Right renal pelvis (tissue), 4 donors: ENCODE measurements at regions not wholly inside any gene's neighbourhood (a gene's known extent, or its start where the extent isn't known, plus 50 kb on each side); places are given as distances from the start of the nearest gene placed in this dataset.
"Not testable (repeated sequence)": the region's sequence is repeated elsewhere in the genome, so short reads cannot be mapped to it uniquely, and the experiment has no call there.

Experiments used
- DNase-seq, 4 donors: peaks; one replicate each; pipeline ENCODE4 v3.0.0-alpha.2; 2013; ENCODE audit warnings: low read depth in 4 of 4, low spot score in 3 of 4, missing footprints in 1 of 4

- no peak for DNase-seq
These were observed 659.9 kb downstream of the UQCRFS1 start for GRCh38 chr19:28553005-28553404.

GRCh38 chr19:28549680-28550277, 663.2 kb downstream of the UQCRFS1 start:
- no peak for DNase-seq

DNA sequence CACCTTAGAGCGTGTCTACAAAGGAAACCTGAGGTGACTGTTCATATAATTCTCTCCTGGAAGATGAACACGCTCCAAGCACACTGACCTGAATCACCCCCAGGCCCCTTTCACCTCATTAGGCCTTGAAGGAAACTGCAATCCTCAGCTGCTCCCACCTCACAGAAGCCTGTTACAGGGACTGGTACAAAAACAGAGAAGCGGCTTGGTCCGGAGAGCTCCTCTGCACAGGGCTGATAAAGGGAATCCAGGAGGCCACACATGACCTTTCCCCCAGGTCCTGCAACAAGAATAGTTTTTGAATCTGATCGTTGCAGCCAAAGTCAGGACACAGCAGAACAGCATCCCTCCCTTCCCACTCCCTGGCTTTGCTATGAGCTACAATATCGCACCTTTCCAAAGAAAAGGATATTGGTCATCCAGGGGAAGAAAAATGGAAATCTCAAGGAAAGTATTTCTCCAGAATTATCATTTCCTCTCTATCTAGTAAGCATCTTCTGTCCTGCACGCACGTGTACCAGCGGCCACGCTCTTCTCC, 666.7 kb downstream of the UQCRFS1 start:
- DNase-seq = no peak

DNA sequence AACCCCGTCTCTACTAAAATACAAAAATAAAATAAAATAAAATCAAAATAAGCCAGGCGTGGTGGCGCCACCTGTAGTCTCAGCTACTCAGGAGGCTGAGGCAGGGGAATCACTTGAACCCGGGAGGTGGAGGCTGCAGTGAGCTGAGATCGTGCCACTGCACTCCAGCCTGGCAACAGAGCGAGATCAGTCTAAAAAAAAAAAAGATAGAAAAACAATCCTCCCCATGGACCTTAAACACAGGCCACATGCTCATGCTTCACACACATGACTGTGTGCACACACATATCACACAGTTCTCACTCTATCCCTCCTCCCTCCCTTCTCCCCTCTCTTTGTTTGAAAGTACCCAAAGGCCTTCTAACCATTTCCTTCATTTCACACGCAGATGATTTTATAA, 667.6 kb downstream of the UQCRFS1 start:
- DNase-seq = not testable (repeated sequence)

GRCh38 chr19:28544451-28545261, 668.3 kb downstream of the UQCRFS1 start:
- no peak for DNase-seq

DNA sequence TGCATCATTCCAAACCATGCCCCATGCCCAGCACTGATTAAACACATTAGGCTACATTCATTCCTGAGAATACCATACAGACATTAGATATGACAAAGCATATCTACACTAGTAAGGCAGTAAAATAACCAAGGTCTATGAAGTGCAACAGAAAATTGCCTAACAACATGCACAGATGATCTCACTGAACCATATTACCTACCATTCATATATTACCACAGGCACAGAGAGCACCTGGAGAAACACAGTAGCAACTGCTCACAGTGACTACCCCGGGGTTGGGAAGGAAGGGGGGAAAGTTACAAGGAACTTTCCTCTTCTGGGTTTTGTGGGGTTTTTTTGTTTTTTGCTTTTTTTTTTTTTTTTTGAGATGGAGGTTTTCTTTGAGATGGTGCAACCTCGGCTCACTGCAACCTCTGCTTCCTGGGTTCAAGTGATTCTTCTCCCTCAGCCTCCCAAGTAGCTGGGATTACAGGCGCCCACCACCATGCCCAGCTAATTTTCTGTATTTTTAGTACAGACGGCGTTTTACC, 669.6 kb downstream of the UQCRFS1 start:
- no peak for DNase-seq

DNA sequence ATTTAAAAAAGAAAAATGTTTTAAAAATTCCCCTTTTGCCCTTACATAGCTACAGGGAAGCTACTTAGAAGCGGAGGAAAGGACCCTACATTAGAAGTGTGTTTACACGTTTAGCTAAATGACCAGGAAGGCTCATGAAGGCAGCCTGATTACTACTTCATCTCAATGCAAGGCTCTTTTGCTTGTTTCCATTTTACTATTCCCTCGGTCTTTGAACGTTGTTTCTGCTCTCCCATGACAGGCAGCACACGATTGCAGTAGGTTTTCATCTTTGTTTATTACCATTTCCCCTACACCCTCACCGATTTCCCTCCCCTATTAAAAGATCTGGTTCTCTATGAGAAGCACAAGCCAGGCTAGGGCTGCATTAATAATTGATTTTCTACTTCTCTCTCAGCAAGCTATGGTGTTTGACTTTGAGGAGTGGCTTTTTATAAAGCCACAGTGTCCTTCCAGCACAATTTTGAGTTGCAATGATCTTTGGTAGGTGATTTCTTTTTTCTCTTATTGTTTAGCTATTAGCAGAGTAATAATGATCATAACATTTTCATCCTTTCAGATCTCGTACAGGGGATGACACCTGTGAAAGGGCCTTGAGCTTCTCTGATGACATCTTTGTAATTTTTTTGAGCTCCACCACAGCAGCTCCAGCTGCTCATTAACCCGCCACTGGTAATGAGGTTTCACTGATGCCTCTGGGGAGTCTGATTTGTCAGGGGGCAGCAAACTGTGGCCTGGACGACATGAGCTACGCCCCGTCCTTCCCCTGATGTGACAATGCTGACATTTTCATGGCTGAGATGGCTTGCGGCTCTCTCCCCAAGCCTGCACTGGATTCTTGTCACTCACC, 670.3 kb downstream of the UQCRFS1 start:
- DNase-seq = no peak

GRCh38 chr19:28541602-28542393, 671.2 kb downstream of the UQCRFS1 start:
- DNase-seq = no peak

DNA sequence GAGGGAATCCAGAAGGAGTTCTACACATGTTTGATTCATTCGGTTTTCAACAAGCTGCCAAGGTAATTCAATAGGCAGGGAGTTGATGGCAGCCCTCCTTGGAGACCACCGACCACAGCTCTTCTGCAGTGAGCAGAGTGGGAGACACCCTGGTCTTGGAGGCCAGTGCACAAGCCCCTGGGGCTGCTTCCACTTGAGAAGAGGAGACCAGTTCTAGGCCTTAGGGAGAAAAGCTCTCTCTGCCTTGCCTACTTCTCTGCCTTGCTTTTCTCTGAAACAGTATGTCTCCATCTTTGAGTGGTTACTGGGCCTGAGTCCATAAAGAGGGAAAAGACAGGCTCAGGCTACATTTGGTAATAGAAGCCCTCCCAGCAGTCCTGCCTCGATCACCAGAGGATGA, 671.9 kb downstream of the UQCRFS1 start:
- no peak for DNase-seq

- DNase-seq = not testable (repeated sequence)
These were observed 672.6 kb downstream of the UQCRFS1 start for GRCh38 chr19:28540385-28540784.

DNA sequence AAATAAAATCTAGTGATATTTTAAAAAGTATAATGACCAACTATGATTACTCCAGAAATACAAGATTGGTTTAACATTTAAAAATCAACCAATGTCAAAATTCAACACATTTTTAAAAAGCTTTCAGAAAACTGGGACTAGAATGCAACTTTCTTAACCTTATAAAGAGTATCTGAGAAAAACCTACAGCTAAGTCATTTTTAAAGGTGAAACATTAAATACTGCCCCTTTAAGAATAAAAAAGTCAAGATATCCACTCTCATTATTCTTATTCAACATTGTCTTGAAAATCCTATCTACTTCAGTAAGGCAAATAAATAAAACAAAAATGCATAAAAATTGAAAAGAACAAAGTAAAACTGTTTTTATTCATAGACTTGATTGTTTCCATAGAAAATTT, 673.2 kb downstream of the UQCRFS1 start:
- DNase-seq = no peak

DNA sequence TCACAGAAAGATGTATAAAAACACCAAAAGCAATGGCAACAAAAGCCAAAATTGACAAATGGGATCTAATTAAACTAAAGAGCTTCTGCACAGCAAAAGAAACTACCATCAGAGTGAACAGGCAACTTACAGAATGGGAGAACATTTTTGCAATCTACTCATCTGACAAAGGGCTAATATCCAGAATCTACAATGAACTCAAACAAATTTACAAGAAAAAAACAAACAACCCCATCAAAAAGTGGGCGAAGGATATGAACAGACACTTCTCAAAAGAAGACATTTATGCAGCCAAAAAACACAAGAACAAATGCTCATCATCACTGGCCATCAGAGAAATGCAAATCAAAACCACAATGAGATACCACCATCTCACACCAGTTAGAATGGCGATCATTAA, 674.4 kb downstream of the UQCRFS1 start:
- DNase-seq = not testable (repeated sequence)

DNA sequence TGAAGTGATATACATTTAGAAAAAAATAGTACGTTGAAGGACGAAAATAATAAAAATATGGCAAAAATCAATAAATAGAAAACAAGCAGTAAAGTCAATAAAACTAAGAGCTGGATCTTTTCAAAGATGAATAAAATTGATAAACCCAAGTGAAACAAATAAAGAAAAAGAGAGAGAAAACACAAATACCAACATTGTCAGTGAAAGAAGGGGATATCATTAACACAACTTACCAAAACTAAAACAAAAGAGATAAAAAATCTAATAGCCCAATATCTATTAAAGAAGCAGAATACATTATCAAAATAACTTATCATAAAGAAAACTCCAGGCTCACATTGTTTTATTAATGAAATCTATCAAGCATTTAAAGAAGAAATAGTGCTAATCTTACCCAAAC, 675.1 kb downstream of the UQCRFS1 start:
- DNase-seq = no peak

GRCh38 chr19:28537079-28537478, 675.9 kb downstream of the UQCRFS1 start:
- no peak for DNase-seq

- no peak for DNase-seq
These were observed 677.6 kb downstream of the UQCRFS1 start for GRCh38 chr19:28535352-28535775.

GRCh38 chr19:28534766-28535351, 678.1 kb downstream of the UQCRFS1 start:
- no peak for DNase-seq

GRCh38 chr19:28532765-28533341, 680.1 kb downstream of the UQCRFS1 start:
- no peak for DNase-seq

- no peak for DNase-seq
These were observed 681.0 kb downstream of the UQCRFS1 start for GRCh38 chr19:28531979-28532378.

DNA sequence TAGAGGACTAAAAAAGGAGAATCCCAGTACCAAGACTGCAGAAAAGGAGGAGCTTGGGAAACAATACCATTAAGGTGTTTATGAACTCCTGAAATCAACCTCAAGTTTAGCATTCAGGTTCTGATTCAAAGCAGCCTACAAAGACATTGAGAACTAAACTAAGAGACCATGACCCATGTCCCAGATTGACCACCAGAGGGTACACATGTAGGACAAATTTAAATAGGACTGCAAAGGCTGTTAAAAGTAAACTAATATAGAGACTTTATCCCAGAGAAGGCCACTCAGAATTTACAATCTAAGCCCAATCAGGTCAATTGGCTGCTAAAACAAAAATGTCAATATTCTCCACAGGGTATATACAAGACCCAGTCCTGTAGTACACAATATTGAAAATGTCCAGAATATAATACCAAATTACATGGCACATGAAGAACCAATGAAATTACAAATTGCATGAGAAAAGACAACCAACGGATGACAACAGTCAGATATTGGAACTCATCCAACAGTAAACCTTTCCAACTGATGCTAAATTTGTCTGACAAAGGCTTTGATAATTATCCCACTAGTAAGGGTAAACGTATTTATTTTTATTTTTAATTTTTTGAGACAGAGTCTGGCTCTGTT, 682.4 kb downstream of the UQCRFS1 start:
- no peak for DNase-seq
